IPS-18a (cell line): ENCODE measurements at regions not wholly inside any gene's neighbourhood (a gene's known extent, or its start where the extent isn't known, plus 50 kb on each side); places are given as distances from the start of the nearest gene placed in this dataset.

Experiments used
- H3K27ac ChIP-seq: one replicate; pipeline ENCODE4 v1.5.1; 2013; ENCODE audit warnings: low read length
- H3K27me3 ChIP-seq: one replicate; pipeline ENCODE4 v1.6.1; 2013; ENCODE audit warnings: mild to moderate bottlenecking, low read length; ENCODE audit not compliant: control insufficient read depth, insufficient read depth
- H3K36me3 ChIP-seq: one replicate; pipeline ENCODE4 v1.6.1; 2013; ENCODE audit warnings: low read depth, low read length; ENCODE audit not compliant: control insufficient read depth
- H3K4me1 ChIP-seq: one replicate; pipeline ENCODE4 v1.6.1; 2013; ENCODE audit warnings: low read depth, low read length; ENCODE audit not compliant: control insufficient read depth
- H3K4me3 ChIP-seq: one replicate; pipeline ENCODE4 v1.5.1; 2013; ENCODE audit warnings: low read length
- H3K9ac ChIP-seq: one replicate; pipeline ENCODE4 v1.6.1; 2013; ENCODE audit warnings: mild to moderate bottlenecking, low read length, moderate library complexity
- H3K9me3 ChIP-seq: one replicate; pipeline ENCODE4 v1.6.1; 2013; ENCODE audit warnings: low read depth, low read length; ENCODE audit not compliant: control insufficient read depth

GRCh38 chr6:74946961-74947360 is 258.9 kb downstream of the COL12A1 start:
- no peaks in the 10 kb centered on the region for H3K36me3 ChIP-seq
- H3K9ac ChIP-seq, result no peak overlapping the region
- H3K9me3 ChIP-seq, result no peaks in the 10 kb centered on the region
- no peaks in the 10 kb centered on the region for H3K4me1 ChIP-seq
- no peak overlapping the region for H3K27ac ChIP-seq
- no peak overlapping the region for H3K4me3 ChIP-seq
- H3K27me3 ChIP-seq, result no peaks in the 10 kb centered on the region

DNA sequence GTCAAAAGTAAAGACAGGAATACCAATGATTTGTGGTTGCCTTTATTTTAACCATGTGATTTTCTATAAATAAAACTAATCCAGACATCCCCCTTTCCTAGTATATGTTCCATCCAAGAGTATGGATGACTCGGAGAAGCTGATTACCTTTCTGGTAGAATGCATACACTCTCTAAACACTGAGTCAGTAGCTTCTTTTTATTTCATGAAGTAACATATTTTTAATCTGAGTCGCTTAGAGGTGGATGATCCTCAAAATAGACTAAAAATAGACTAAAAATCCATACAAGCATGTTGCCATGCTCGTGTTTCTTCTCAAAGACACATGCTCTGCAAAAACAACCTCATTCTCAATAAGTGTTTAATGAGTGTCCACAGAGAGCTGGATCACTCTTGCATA is 263.7 kb downstream of the COL12A1 start:
- Histone ChIP-seq H3K9ac (no peak overlapping the region), H3K27ac (no peak overlapping the region), H3K27me3 (no peaks in the 10 kb centered on the region), H3K36me3 (no peaks in the 10 kb centered on the region), H3K9me3 (no peaks in the 10 kb centered on the region), H3K4me3 (no peak overlapping the region), H3K4me1 (no peaks in the 10 kb centered on the region)

- Histone ChIP-seq H3K4me3 (no peak overlapping the region), H3K27ac (no peak overlapping the region), H3K4me1 (no peaks in the 10 kb centered on the region), H3K9me3 (no peaks in the 10 kb centered on the region), H3K27me3 (no peaks in the 10 kb centered on the region), H3K9ac (no peak overlapping the region), H3K36me3 (no peaks in the 10 kb centered on the region)
Measured at GRCh38 chr6:74941424-74941823, 264.4 kb downstream of the COL12A1 start.

DNA sequence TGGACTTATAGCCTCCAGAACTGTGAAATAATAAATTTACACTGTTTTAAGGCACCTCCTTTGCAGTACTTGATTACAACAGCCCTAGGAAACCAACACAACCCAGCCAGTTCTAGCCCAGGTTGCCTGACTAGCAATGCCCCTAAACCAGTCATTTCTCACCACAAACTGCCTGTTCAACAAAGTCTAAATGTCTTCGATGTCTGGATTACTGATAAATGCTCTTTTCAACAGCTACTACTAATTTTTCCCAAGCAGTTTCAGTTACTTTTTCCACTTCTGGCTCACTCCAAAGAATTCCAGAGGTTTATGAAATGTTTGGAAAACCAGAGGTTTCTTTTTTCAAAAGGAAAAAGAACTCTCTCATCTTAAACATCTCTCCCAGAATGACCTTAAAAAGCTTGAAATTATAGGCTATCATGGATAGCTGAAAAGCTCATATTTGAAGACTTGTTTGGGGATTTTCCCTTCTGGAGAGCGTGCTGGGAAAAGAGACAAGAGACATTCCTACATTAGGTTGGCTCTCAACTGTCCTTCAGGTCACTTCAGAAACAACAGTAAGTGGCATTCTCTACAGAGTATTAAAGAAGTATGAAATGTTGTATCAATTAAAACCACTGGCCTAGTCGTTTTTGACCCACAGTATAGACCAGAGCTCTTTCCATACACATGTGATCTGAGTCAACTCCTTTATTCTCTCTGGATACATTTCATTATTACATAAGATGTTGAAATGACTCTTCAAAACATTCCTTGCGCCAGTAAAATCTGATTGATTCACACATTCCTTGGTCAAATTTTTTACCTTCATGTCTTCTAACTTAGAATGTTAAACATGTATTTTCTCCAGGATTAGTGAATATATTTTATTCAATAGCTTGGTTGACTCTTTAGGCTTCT is 265.9 kb downstream of the COL12A1 start:
- Histone ChIP-seq H3K27me3 (no peaks in the 10 kb centered on the region), H3K9me3 (no peaks in the 10 kb centered on the region), H3K36me3 (no peaks in the 10 kb centered on the region), H3K27ac (no peak overlapping the region), H3K9ac (no peak overlapping the region), H3K4me1 (no peaks in the 10 kb centered on the region), H3K4me3 (no peak overlapping the region)

DNA sequence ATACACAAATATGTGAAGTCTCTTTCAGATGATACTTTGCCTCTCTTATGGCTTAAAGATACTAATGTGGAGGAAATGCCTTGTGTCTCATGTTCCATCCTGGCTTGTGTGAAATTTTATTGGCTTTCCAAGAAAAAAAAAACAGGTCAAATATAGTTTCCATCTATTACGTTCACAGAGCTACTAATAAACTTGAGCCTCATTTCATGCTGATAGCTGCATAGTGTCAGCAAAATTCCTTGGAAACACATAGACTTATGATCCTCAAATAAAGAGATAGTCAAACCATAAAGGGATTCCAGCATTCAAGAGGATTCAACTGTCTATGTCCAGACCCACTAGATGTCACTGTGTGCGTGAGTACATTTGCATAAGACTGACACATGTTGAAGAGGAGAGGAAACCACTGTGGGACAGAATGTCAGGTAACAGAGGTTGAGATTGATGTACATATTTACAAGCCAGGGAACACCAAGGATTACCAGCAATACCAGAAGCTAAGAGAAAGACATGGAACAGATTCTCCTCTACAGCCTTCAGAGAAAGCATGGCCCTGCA is 266.6 kb downstream of the COL12A1 start:
- no peak overlapping the region for H3K27ac ChIP-seq
- no peak overlapping the region for H3K4me3 ChIP-seq
- H3K9me3 ChIP-seq, result no peaks in the 10 kb centered on the region
- H3K9ac ChIP-seq, result no peak overlapping the region
- no peaks in the 10 kb centered on the region for H3K27me3 ChIP-seq
- no peaks in the 10 kb centered on the region for H3K4me1 ChIP-seq
- H3K36me3 ChIP-seq, result no peaks in the 10 kb centered on the region

GRCh38 chr6:74937936-74938335 is 267.9 kb downstream of the COL12A1 start:
- Histone ChIP-seq H3K9ac (no peak overlapping the region), H3K4me3 (no peak overlapping the region), H3K27ac (no peak overlapping the region), H3K27me3 (no peaks in the 10 kb centered on the region), H3K9me3 (no peaks in the 10 kb centered on the region), H3K4me1 (no peaks in the 10 kb centered on the region), H3K36me3 (no peaks in the 10 kb centered on the region)

DNA sequence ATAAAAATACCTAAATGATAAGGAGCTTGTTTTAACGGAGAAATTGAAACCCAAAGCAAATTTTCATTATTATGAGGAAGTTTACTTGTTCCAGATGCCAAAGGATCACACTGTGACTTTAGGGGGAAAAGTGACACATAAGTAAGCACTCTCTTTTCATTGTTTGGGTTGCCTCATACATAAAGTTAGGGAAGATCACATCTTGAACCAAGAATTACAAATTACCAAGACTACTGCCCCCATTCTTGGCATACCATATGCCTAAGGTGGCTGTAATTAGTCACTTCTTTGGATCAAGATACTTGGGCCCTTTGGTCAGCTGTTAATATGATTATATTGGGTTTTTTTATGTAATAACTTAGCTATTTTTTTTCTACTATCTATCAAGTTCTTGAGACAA is 269.0 kb downstream of the COL12A1 start:
- Histone ChIP-seq H3K36me3 (no peaks in the 10 kb centered on the region), H3K4me1 (peaks cover 2% of the 10 kb centered on the region), H3K27me3 (no peaks in the 10 kb centered on the region), H3K9me3 (no peaks in the 10 kb centered on the region), H3K4me3 (no peak overlapping the region), H3K9ac (no peak overlapping the region), H3K27ac (no peak overlapping the region)

DNA sequence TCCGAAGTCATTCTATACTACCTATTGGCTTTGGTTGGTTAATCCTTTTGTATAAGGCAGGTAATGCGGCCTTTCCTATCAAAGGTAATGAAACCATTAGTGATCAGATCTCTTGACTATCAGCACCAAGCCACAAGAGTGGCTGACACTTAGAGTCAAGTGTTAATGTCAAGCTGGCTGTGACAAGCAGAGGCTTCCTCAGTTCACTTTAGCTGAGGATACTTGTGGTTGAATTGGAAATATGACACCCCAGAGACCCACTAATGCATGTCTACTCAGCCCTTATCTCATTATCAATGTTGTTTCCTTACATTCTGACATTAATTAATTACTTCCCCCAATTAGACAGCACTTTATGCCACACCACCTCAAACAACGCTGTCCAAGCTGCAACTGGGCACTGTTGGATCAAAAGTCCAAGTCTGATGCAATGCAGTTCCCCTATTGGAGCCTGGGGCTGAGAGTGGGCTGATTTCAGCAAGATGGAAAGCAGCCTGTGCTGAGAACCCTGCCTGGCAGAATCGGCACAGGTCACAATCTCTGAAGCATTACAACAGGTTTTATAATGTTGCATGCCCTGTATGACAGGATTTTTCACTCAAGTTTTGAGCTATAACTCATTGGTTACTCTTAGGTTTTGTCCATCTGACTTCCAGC is 273.5 kb downstream of the COL12A1 start:
- H3K9ac ChIP-seq, result no peak overlapping the region
- no peak overlapping the region for H3K27ac ChIP-seq
- no peaks in the 10 kb centered on the region for H3K36me3 ChIP-seq
- H3K27me3 ChIP-seq, result no peaks in the 10 kb centered on the region
- peaks cover 4% of the 10 kb centered on the region for H3K4me1 ChIP-seq
- H3K4me3 ChIP-seq, result no peak overlapping the region
- H3K9me3 ChIP-seq, result no peaks in the 10 kb centered on the region

GRCh38 chr6:74931558-74931957 is 274.3 kb downstream of the COL12A1 start:
- H3K27me3 ChIP-seq, result no peaks in the 10 kb centered on the region
- no peak overlapping the region for H3K9ac ChIP-seq
- no peaks in the 10 kb centered on the region for H3K9me3 ChIP-seq
- H3K4me1 ChIP-seq, result peaks cover 4% of the 10 kb centered on the region
- no peak overlapping the region for H3K27ac ChIP-seq
- no peak overlapping the region for H3K4me3 ChIP-seq
- H3K36me3 ChIP-seq, result no peaks in the 10 kb centered on the region

- Histone ChIP-seq H3K4me3 (no peak overlapping the region), H3K27me3 (no peaks in the 10 kb centered on the region), H3K36me3 (no peaks in the 10 kb centered on the region), H3K4me1 (peaks cover 4% of the 10 kb centered on the region), H3K9ac (no peak overlapping the region), H3K9me3 (no peaks in the 10 kb centered on the region), H3K27ac (no peak overlapping the region)
Measured at GRCh38 chr6:74928203-74928602, 277.6 kb downstream of the COL12A1 start.

GRCh38 chr6:74927299-74927698 is 278.6 kb downstream of the COL12A1 start:
- Histone ChIP-seq H3K36me3 (no peaks in the 10 kb centered on the region), H3K4me3 (no peak overlapping the region), H3K9me3 (no peaks in the 10 kb centered on the region), H3K4me1 (peaks cover 4% of the 10 kb centered on the region), H3K27ac (no peak overlapping the region), H3K27me3 (no peaks in the 10 kb centered on the region), H3K9ac (no peak overlapping the region)
